Stimulated activated naive CD8-positive, alpha-beta T cell treated with anti-CD3 and anti-CD28 coated beads, Interleukin-15, Interleukin-2, amounts not matched to agents 100 ng/mL and 50 ng/mL, for 24 hours (primary cell): ENCODE measurements at regions not wholly inside any gene's neighbourhood (a gene's known extent, or its start where the extent isn't known, plus 50 kb on each side); places are given as distances from the start of the nearest gene placed in this dataset.

Source experiments
- H3K27ac Mint-ChIP-seq: one replicate; pipeline ENCODE4 v1.8.0; 2021; ENCODE audit warnings: mild to moderate bottlenecking, mixed read lengths
- H3K27me3 Mint-ChIP-seq: one replicate; pipeline ENCODE4 v1.8.0; 2021; ENCODE audit warnings: mixed read lengths
- H3K36me3 Mint-ChIP-seq: one replicate; pipeline ENCODE4 v1.8.0; 2021; ENCODE audit warnings: low read depth, mixed read lengths
- H3K4me1 Mint-ChIP-seq: one replicate; pipeline ENCODE4 v1.8.0; 2021; ENCODE audit warnings: low read depth, mixed read lengths
- H3K4me3 Mint-ChIP-seq: one replicate; pipeline ENCODE4 v1.8.0; 2021; ENCODE audit warnings: mild to moderate bottlenecking, mixed read lengths
- H3K9me3 Mint-ChIP-seq: one replicate; pipeline ENCODE4 v1.8.0; 2021; ENCODE audit warnings: mixed read lengths

DNA sequence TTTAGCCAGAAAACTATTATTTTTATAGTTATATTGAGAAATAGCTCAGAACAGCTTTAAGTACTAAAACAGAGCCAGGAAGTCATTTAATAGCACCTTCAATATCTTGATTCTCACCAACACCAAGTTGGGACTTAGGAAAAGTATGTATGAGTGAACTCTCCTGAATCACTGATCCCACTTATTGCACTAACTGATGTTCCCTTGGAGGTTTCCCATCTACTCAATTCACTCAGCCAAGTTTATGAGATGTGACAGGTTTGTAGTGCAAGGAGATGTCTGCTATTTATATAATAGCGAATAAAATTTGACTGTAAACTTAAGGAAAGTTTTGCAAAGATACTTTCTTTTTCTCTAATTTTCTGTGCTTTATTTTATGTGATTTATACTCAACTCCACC, 1147.6 kb upstream of the PCDH20 start:
- Mint-ChIP-seq H3K27ac (no peak overlapping the region), H3K27me3 (no peaks in the 10 kb centered on the region), H3K36me3 (no peaks in the 10 kb centered on the region), H3K4me3 (no peak overlapping the region), H3K4me1 (no peaks in the 10 kb centered on the region), H3K9me3 (peaks cover 15% of the 10 kb centered on the region)

DNA sequence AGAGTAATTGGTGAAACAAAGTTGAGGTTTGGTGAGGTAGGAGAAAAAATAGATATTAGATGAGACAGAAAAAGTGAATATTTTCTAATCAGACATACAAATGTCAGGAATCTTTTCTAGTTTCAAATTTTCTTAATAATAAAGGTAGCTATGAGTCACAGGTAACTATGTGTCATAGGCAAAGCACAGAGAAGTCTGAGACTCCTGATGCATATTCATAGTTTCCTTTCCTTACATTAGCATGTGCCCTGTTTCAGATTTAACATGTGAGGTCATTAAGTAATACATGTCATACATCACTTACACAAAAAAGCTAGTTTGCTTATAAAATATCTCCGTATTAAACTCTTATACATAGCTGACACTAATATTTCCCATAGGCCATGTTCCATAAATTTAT, 1141.3 kb upstream of the PCDH20 start:
- H3K27me3 Mint-ChIP-seq: no peaks in the 10 kb centered on the region
- H3K9me3 Mint-ChIP-seq: peaks cover 16% of the 10 kb centered on the region
- H3K36me3 Mint-ChIP-seq: no peaks in the 10 kb centered on the region
- no peaks in the 10 kb centered on the region for H3K4me1 Mint-ChIP-seq
- no peak overlapping the region for H3K4me3 Mint-ChIP-seq
- H3K27ac Mint-ChIP-seq: no peak overlapping the region

DNA sequence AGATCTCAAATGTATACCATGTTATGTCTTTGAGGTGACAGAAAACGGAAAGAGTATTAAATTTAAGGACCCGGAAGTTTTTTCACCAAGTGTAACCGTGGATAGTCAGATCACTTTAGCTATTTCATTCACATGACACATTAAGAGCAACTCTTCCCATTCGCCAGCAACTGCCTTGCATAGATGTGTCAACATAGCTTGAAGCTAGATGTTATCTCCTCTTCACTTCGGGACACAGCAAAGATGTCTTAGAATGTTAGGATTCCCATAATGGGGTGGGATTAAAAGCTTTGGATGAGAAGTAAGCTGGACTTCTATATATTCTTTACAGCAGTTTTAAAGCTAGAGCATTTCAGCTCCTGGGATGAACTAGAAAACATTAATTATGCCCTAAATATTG, 1135.9 kb upstream of the PCDH20 start:
- no peaks in the 10 kb centered on the region for H3K4me1 Mint-ChIP-seq
- no peak overlapping the region for H3K27ac Mint-ChIP-seq
- no peaks in the 10 kb centered on the region for H3K36me3 Mint-ChIP-seq
- peaks cover 4% of the 10 kb centered on the region for H3K9me3 Mint-ChIP-seq
- no peak overlapping the region for H3K4me3 Mint-ChIP-seq
- no peaks in the 10 kb centered on the region for H3K27me3 Mint-ChIP-seq

DNA sequence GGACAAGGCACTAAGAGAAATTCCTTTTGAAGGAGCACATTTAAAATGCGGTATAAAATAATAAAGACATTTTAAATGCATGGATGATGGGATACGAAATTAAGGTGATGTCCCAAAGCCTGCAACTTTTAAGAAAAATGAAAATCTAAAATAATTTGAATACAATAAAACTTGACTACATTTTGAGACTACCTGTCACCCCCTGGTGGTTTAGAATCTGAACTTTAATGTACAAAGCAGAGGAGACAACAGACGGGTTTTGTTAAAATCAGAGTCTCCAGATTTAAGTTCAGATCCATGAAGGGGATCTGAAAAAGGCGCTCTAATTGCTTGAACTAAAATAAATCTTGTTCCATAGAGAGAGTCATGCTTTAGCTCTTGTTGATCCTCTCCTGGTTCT, 1129.3 kb upstream of the PCDH20 start:
- Mint-ChIP-seq H3K27ac (no peak overlapping the region), H3K9me3 (peaks cover 5% of the 10 kb centered on the region), H3K4me1 (no peaks in the 10 kb centered on the region), H3K27me3 (no peaks in the 10 kb centered on the region), H3K36me3 (no peaks in the 10 kb centered on the region), H3K4me3 (no peak overlapping the region)

DNA sequence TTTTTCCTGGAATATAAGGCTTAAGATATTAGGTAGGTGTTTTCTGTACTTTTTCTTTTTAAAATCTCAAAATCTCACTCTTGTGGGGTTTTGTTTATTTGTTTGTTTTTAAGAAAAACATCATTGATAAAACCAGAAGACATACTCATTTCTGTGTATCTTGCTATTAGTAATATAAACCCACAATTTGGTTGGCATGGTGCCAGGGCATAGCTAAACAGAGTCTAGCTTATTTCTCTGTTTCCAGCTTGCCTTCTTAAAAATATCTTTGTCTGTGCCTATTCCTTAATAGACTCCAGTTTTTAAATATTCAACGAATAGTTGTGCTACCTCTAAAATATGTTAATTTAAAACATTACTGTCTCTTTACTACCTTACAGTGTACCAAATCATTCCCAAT, 1121.9 kb upstream of the PCDH20 start:
- Mint-ChIP-seq H3K9me3 (peaks cover 10% of the 10 kb centered on the region), H3K4me3 (no peak overlapping the region), H3K27ac (no peak overlapping the region), H3K4me1 (no peaks in the 10 kb centered on the region), H3K36me3 (no peaks in the 10 kb centered on the region), H3K27me3 (no peaks in the 10 kb centered on the region)

DNA sequence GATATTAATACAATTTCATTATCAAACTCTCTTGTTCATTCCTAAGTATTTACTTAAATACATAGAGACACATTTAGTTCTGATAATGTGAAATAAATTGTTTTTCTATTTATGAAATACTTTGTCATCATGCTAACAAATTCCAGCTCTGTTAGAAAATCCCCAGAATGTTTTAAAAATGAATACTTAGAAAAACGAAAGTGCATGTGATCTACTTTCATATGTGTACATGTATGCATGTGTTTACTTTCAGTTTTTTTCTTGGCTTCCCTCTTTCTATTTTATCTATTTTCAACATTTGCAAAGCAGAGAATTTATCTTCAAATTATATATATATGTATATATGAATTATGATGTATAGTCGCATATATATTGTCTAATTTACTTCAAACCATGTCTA, 1110.0 kb upstream of the PCDH20 start:
- no peak overlapping the region for H3K4me3 Mint-ChIP-seq
- peaks cover under 1% of the 10 kb centered on the region for H3K9me3 Mint-ChIP-seq
- H3K4me1 Mint-ChIP-seq: no peaks in the 10 kb centered on the region
- no peak overlapping the region for H3K27ac Mint-ChIP-seq
- H3K36me3 Mint-ChIP-seq: no peaks in the 10 kb centered on the region
- no peaks in the 10 kb centered on the region for H3K27me3 Mint-ChIP-seq

DNA sequence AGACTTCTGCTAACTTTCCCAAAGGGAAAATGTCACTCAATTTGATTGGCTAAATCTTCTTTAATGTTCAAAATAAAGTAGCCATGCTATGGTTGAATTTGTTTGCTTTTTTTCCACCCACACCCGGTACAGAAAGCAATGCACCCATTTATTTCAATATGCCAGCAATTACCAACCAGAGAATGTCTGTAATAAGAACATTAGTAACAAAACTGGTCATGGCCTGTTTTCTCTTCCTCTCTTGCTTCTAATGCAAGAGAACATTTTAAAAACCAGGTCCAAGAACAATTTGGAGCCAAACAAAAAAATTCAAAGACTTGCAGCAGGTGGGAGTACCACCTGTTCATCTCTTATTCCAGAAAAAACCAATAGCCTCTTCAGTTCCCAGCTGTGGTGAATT, 1108.8 kb upstream of the PCDH20 start:
- Mint-ChIP-seq H3K36me3 (no peaks in the 10 kb centered on the region), H3K4me3 (no peak overlapping the region), H3K9me3 (peaks cover 6% of the 10 kb centered on the region), H3K27ac (no peak overlapping the region), H3K4me1 (no peaks in the 10 kb centered on the region), H3K27me3 (no peaks in the 10 kb centered on the region)

DNA sequence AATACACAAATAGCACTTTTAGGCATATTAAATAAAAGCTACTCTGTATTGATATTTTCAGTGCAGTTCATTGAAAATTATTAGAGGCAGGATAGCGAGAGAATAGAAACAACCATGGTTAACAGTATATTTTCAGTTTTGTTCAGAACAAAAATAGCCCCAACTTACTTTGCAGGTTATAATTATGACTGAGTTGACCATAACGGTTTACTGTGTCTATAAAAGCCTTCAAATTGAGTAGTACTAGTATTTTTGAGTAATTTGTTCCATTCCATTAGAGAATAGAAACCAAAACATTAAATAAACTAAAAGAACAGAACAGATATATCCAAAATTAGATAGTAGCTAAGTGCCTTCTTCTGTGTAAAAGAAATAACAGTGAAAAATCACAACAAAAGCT, 1108.4 kb upstream of the PCDH20 start:
- Mint-ChIP-seq H3K4me1 (no peaks in the 10 kb centered on the region), H3K27ac (no peak overlapping the region), H3K9me3 (peaks cover 6% of the 10 kb centered on the region), H3K4me3 (no peak overlapping the region), H3K36me3 (no peaks in the 10 kb centered on the region), H3K27me3 (no peaks in the 10 kb centered on the region)

DNA sequence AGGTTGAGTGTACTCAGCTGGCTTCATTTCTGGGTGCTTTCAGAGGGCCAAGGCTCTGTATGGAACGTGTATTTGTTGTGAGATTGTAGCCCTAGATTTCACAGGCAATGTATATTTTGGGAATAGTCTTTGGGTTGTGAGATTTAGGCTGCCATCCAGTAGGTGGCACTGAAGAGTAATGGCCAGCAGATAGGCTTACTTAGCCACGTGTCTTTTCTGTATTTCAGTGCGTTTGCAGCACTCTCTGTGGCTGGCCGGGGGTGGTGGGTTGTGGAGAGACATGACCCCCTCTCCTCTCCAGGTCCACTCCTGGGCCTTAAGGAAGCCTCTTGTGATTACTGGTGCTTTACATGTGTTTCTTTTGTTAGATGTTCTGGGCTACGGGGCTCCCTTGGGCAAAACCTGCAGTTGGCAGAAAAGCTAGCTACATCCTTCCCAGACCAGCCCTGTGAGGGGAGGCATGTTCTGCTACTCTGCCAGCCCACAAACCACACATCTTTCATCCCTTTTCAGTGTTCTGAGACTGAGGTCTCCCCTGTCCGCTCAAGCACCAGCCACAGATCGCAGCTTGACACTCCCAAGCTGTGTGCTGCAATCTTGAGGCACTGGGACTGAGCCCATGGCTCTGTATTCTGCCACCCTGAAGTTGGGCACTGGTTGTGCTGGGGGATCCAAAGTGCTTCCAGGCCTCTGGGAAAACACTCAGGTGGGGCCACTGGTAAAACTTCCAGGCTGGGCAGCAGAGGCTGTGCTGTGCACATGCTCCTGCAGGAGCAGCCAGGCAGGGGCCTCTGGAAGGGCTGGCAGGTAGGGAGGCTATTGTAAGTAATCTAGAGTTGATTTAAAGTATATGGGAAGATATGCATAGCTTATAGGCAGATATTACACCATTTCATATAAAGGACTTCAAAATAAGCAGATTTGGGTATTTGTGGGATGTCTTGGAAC, 1096.8 kb upstream of the PCDH20 start:
- no peak overlapping the region for H3K4me3 Mint-ChIP-seq
- H3K36me3 Mint-ChIP-seq: no peaks in the 10 kb centered on the region
- H3K9me3 Mint-ChIP-seq: no peaks in the 10 kb centered on the region
- no peak overlapping the region for H3K27ac Mint-ChIP-seq
- no peaks in the 10 kb centered on the region for H3K4me1 Mint-ChIP-seq
- H3K27me3 Mint-ChIP-seq: no peaks in the 10 kb centered on the region

DNA sequence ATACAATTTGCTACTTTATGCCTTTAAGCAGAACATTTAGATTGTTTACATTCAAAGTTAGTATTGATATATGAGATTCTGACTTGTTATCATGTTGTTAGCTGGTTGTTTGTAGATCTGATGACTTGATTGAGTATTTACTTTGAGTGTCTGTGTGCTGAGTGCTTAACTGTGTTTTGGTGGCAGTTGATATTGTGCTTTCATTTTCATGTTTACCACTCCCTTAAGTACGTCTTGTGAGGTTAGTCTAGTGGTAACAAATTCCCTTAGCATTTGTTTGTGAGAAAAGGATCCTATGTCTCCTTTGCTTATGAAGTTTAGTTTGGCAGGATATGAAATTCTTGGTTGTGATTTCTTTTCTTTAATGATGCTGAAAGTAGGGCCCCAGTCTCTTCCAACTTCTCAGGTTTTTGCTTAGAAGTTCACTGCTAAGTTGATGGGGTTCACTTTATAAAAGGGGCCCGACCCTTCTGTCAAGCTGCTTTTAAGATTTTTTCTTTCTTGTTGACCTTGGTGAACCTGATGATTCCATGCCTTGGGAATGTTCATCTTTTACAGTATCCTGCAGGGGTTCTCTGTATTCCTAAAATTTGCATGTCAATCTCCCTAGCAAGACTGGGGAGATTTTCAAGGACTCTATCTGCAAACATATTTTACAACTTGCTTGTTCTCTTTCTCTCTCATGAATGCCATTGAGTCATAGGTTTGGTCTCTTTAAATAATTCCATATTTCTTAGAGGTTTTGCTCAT, 1095.4 kb upstream of the PCDH20 start:
- H3K27ac Mint-ChIP-seq: no peak overlapping the region
- no peaks in the 10 kb centered on the region for H3K4me1 Mint-ChIP-seq
- no peaks in the 10 kb centered on the region for H3K36me3 Mint-ChIP-seq
- no peaks in the 10 kb centered on the region for H3K27me3 Mint-ChIP-seq
- no peaks in the 10 kb centered on the region for H3K9me3 Mint-ChIP-seq
- no peak overlapping the region for H3K4me3 Mint-ChIP-seq

DNA sequence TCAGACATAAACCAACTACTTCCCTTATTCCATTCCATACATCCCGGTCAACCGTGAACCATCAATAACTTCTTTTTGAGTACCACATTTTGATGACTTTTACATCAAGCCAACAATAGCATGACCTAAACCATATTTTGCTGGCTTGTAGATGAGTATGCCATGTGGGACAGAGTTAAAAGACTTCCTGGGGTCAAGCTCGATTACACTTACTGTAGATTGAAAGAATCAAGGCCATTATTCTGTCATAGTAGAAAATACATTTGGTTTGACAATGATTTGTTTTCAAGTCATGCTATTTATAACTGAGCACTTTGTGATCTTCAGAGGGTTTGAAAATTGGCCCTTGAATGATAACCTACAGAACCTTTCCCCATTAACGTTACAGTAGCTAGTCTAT, 1086.9 kb upstream of the PCDH20 start:
- Mint-ChIP-seq H3K4me3 (no peak overlapping the region), H3K27ac (no peak overlapping the region), H3K36me3 (no peaks in the 10 kb centered on the region), H3K27me3 (no peaks in the 10 kb centered on the region), H3K9me3 (peaks cover 10% of the 10 kb centered on the region), H3K4me1 (no peaks in the 10 kb centered on the region)

DNA sequence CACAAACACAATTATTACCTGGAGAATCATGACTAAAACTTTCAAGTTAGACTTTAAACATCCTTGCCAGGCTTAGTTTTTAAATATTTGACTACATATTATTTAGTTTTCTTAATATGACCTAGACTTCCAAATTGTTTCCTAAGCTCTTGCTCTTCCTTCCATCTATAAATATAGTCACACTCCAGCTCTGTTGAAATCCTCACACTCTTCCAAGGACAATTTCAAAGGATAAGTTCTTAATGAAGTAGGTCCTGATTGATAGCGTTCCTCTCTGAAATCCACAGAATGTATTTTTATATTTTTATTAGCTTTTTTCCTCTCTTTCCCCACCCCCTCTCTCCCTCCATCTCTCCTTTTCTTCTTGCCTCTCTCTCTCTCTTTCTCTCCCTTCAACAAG, 1074.1 kb upstream of the PCDH20 start:
- H3K4me3 Mint-ChIP-seq: no peak overlapping the region
- H3K27ac Mint-ChIP-seq: no peak overlapping the region

DNA sequence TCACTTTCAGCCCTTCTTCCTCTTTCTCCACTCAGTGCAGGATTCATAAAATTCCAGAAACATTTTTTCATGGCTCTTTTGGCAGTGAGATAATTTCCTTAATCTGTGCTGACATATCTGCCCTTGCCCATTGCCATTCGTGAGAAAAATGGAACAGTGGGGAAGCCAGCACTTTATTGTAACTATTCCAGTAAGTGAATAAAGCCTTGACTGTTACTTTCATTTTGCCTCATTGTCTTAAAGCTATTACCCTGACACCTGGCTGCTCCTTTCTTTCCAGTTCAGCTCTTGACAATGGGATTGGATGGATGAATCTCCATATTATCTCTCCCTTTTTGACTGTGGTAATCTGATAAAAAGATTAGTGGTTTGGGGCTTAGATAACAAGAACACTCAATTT, 1068.1 kb upstream of the PCDH20 start:
- no peaks in the 10 kb centered on the region for H3K27me3 Mint-ChIP-seq
- H3K9me3 Mint-ChIP-seq: peaks cover 12% of the 10 kb centered on the region
- H3K4me1 Mint-ChIP-seq: no peaks in the 10 kb centered on the region
- H3K4me3 Mint-ChIP-seq: no peak overlapping the region
- no peak overlapping the region for H3K27ac Mint-ChIP-seq
- no peaks in the 10 kb centered on the region for H3K36me3 Mint-ChIP-seq

More for the DNA sequence above, 1074.1 kb upstream of the PCDH20 start:
- Mint-ChIP-seq H3K4me1 (no peaks in the 10 kb centered on the region), H3K9me3 (no peaks in the 10 kb centered on the region), H3K27me3 (no peaks in the 10 kb centered on the region), H3K36me3 (no peaks in the 10 kb centered on the region)

DNA sequence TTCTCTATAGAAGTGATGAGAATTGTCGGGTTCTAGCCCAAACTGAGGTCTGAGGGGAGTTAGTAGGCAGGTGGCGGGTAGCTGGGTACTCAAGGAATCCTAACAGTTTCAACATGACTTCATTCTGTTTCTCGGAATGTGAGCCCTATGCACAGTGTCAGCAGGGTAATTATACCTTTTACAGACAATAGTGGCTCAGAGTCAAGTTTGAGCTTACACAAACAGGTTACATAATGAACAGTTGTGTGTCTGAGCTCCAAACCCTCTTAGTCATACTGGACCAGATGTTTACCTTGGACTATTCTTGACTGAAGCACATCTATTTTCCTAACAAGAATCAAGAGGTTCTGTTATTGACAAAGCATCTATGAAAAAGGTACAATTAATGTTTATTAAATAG, 1066.7 kb upstream of the PCDH20 start:
- H3K4me1 Mint-ChIP-seq: no peaks in the 10 kb centered on the region
- no peak overlapping the region for H3K4me3 Mint-ChIP-seq
- no peaks in the 10 kb centered on the region for H3K36me3 Mint-ChIP-seq
- no peaks in the 10 kb centered on the region for H3K27me3 Mint-ChIP-seq
- H3K27ac Mint-ChIP-seq: no peak overlapping the region
- H3K9me3 Mint-ChIP-seq: peaks cover 20% of the 10 kb centered on the region

DNA sequence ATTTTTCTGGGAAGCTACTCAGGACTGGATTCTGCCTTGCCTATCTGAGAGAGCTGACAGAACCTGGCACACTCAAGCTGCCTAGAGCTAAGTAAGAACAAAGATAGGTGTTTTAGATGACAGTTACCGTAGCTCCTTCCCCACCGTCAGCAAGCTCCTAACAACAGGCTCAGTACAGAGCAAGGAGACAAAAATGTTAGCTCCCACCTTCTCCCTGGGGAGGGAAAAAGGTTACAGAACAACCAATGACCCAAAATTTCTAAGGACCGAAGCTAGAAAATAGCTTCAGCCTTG, 1058.2 kb upstream of the PCDH20 start:
- H3K27ac Mint-ChIP-seq: no peak overlapping the region
- no peaks in the 10 kb centered on the region for H3K36me3 Mint-ChIP-seq
- no peaks in the 10 kb centered on the region for H3K4me1 Mint-ChIP-seq
- no peak overlapping the region for H3K4me3 Mint-ChIP-seq
- H3K9me3 Mint-ChIP-seq: peaks cover 15% of the 10 kb centered on the region
- H3K27me3 Mint-ChIP-seq: no peaks in the 10 kb centered on the region
